ENCODE measurements at regions not wholly inside any gene's neighbourhood (a gene's known extent, or its start where the extent isn't known, plus 50 kb on each side); places are given as distances from the start of the nearest gene placed in this dataset.

- Histone ChIP-seq H3K36me3 (no peaks in the 10 kb centered on the region), H3K27me3 (no peaks in the 10 kb centered on the region), H4K20me1 (no peaks in the 10 kb centered on the region), H3K9me3 (peaks cover 13% of the 10 kb centered on the region), H3K4me1 (peaks cover 16% of the 10 kb centered on the region), H3K9ac (no peak overlapping the region), H3K4me2 (no peak overlapping the region), H3K27ac (no peak overlapping the region), H3K4me3 (no peak overlapping the region)
- no peak for TF ChIP-seq Cebpa-rat (IDR thresholded peaks at IDR 0.05)
These were observed 54.5 kb upstream of the ARMC2 start for GRCh38 chr6:108793516-108794251.

GRCh38 chr6:108795122-108795521, 53.1 kb upstream of the ARMC2 start:
- no peaks in the 10 kb centered on the region for H4K20me1 ChIP-seq
- no peaks in the 10 kb centered on the region for H3K27me3 ChIP-seq
- peaks cover 23% of the 10 kb centered on the region for H3K4me1 ChIP-seq
- H3K4me3 ChIP-seq = no peak overlapping the region
- TF ChIP-seq Cebpa-rat (IDR thresholded peaks at IDR 0.05) = no peak
- no peak overlapping the region for H3K4me2 ChIP-seq
- H3K36me3 ChIP-seq = no peaks in the 10 kb centered on the region
- no peak overlapping the region for H3K9ac ChIP-seq
- no peaks in the 10 kb centered on the region for H3K9me3 ChIP-seq
- no peak overlapping the region for H3K27ac ChIP-seq

- H3K9me3 ChIP-seq = no peaks in the 10 kb centered on the region
- H3K9ac ChIP-seq = no peak overlapping the region
- no peaks in the 10 kb centered on the region for H3K27me3 ChIP-seq
- H3K4me2 ChIP-seq = no peak overlapping the region
- no peak overlapping the region for H3K4me3 ChIP-seq
- no peak overlapping the region for H3K27ac ChIP-seq
- no peaks in the 10 kb centered on the region for H3K36me3 ChIP-seq
- H3K4me1 ChIP-seq = peaks cover 23% of the 10 kb centered on the region
- no peak; the same call in 1 of the 2 replicates for TF ChIP-seq Cebpa-rat (IDR thresholded peaks at IDR 0.05)
- no peaks in the 10 kb centered on the region for H4K20me1 ChIP-seq
These were observed 52.4 kb upstream of the ARMC2 start for GRCh38 chr6:108795814-108796213.

- Histone ChIP-seq H4K20me1 (no peaks in the 10 kb centered on the region), H3K27me3 (no peaks in the 10 kb centered on the region), H3K9ac (no peak overlapping the region), H3K27ac (no peak overlapping the region), H3K9me3 (no peaks in the 10 kb centered on the region), H3K36me3 (no peaks in the 10 kb centered on the region), H3K4me3 (no peak overlapping the region), H3K4me2 (no peak overlapping the region), H3K4me1 (peaks cover 23% of the 10 kb centered on the region)
- no peak for TF ChIP-seq Cebpa-rat (IDR thresholded peaks at IDR 0.05)
These were observed 51.3 kb upstream of the ARMC2 start for GRCh38 chr6:108796875-108797274.

- Histone ChIP-seq H3K36me3 (no peaks in the 10 kb centered on the region), H3K9ac (no peak overlapping the region), H4K20me1 (no peaks in the 10 kb centered on the region), H3K9me3 (no peaks in the 10 kb centered on the region), H3K4me1 (peaks cover 23% of the 10 kb centered on the region), H3K27me3 (no peaks in the 10 kb centered on the region), H3K4me2 (peak overlapping the region; percentile 65), H3K27ac (no peak overlapping the region), H3K4me3 (no peak overlapping the region)
- no peak for TF ChIP-seq Cebpa-rat (IDR thresholded peaks at IDR 0.05)
These were observed 50.1 kb upstream of the ARMC2 start for GRCh38 chr6:108797951-108798669.
